ENCODE measurements at regions not wholly inside any gene's neighbourhood (a gene's known extent, or its start where the extent isn't known, plus 50 kb on each side); places are given as distances from the start of the nearest gene placed in this dataset.
A peak's percentile ranks its signal among the peaks of the same experiment; 100 is the strongest.

DNA sequence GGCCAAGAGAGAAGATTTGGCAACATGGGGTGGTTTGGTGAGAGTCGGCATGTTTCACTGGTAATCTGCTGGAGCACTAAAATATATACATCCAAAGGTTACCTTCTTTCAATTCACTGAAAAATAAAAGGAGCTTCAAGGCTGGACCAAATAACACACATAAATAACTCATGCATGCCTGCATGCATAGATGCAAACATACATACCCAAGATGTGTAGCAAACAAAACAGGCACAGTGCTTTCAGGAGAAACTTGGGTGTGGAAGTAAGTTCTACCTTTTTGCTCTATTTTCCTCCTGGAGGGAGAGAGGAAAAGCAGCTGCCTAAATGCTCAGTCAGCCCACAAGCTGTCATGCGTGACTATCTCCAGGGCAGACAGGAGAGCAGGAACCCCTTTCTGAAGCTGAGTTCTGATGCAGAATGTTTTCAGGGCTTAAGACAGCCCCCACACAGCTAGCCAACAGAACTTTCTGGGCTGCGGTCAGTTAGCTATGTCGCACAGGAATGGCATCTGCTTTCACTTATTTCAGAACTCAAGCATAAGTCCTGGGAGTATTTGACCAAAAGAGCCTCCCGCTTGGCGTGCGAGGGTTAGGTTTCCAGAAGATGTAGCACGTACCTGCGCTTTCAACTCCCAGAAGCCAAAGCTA is 166.2 kb downstream of the TOMM20 start (continued):
- no peak for TF ChIP-seq TCFL5 (CRISPR knock-in tag; conservative IDR thresholded peaks at IDR 0.05)
- TF ChIP-seq, protein P1, sequence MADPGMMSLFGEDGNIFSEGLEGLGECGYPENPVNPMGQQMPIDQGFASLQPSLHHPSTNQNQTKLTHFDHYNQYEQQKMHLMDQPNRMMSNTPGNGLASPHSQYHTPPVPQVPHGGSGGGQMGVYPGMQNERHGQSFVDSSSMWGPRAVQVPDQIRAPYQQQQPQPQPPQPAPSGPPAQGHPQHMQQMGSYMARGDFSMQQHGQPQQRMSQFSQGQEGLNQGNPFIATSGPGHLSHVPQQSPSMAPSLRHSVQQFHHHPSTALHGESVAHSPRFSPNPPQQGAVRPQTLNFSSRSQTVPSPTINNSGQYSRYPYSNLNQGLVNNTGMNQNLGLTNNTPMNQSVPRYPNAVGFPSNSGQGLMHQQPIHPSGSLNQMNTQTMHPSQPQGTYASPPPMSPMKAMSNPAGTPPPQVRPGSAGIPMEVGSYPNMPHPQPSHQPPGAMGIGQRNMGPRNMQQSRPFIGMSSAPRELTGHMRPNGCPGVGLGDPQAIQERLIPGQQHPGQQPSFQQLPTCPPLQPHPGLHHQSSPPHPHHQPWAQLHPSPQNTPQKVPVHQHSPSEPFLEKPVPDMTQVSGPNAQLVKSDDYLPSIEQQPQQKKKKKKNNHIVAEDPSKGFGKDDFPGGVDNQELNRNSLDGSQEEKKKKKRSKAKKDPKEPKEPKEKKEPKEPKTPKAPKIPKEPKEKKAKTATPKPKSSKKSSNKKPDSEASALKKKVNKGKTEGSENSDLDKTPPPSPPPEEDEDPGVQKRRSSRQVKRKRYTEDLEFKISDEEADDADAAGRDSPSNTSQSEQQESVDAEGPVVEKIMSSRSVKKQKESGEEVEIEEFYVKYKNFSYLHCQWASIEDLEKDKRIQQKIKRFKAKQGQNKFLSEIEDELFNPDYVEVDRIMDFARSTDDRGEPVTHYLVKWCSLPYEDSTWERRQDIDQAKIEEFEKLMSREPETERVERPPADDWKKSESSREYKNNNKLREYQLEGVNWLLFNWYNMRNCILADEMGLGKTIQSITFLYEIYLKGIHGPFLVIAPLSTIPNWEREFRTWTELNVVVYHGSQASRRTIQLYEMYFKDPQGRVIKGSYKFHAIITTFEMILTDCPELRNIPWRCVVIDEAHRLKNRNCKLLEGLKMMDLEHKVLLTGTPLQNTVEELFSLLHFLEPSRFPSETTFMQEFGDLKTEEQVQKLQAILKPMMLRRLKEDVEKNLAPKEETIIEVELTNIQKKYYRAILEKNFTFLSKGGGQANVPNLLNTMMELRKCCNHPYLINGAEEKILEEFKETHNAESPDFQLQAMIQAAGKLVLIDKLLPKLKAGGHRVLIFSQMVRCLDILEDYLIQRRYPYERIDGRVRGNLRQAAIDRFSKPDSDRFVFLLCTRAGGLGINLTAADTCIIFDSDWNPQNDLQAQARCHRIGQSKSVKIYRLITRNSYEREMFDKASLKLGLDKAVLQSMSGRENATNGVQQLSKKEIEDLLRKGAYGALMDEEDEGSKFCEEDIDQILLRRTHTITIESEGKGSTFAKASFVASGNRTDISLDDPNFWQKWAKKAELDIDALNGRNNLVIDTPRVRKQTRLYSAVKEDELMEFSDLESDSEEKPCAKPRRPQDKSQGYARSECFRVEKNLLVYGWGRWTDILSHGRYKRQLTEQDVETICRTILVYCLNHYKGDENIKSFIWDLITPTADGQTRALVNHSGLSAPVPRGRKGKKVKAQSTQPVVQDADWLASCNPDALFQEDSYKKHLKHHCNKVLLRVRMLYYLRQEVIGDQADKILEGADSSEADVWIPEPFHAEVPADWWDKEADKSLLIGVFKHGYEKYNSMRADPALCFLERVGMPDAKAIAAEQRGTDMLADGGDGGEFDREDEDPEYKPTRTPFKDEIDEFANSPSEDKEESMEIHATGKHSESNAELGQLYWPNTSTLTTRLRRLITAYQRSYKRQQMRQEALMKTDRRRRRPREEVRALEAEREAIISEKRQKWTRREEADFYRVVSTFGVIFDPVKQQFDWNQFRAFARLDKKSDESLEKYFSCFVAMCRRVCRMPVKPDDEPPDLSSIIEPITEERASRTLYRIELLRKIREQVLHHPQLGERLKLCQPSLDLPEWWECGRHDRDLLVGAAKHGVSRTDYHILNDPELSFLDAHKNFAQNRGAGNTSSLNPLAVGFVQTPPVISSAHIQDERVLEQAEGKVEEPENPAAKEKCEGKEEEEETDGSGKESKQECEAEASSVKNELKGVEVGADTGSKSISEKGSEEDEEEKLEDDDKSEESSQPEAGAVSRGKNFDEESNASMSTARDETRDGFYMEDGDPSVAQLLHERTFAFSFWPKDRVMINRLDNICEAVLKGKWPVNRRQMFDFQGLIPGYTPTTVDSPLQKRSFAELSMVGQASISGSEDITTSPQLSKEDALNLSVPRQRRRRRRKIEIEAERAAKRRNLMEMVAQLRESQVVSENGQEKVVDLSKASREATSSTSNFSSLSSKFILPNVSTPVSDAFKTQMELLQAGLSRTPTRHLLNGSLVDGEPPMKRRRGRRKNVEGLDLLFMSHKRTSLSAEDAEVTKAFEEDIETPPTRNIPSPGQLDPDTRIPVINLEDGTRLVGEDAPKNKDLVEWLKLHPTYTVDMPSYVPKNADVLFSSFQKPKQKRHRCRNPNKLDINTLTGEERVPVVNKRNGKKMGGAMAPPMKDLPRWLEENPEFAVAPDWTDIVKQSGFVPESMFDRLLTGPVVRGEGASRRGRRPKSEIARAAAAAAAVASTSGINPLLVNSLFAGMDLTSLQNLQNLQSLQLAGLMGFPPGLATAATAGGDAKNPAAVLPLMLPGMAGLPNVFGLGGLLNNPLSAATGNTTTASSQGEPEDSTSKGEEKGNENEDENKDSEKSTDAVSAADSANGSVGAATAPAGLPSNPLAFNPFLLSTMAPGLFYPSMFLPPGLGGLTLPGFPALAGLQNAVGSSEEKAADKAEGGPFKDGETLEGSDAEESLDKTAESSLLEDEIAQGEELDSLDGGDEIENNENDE (IDR thresholded peaks at IDR 0.05; ENCODE audit: low read depth, low read length): no peak
- TF ChIP-seq STAT5B (CRISPR knock-in tag; IDR thresholded peaks at IDR 0.05): no peak
- peak; percentile 78 for TF ChIP-seq RNF2 (IDR thresholded peaks at IDR 0.05)
- TF ChIP-seq TGIF2 (CRISPR knock-in tag; IDR thresholded peaks at IDR 0.05): no peak
- no peak for TF ChIP-seq RUNX1 (IDR thresholded peaks at IDR 0.05; ENCODE audit: low read depth)
- TF ChIP-seq, protein P2, sequence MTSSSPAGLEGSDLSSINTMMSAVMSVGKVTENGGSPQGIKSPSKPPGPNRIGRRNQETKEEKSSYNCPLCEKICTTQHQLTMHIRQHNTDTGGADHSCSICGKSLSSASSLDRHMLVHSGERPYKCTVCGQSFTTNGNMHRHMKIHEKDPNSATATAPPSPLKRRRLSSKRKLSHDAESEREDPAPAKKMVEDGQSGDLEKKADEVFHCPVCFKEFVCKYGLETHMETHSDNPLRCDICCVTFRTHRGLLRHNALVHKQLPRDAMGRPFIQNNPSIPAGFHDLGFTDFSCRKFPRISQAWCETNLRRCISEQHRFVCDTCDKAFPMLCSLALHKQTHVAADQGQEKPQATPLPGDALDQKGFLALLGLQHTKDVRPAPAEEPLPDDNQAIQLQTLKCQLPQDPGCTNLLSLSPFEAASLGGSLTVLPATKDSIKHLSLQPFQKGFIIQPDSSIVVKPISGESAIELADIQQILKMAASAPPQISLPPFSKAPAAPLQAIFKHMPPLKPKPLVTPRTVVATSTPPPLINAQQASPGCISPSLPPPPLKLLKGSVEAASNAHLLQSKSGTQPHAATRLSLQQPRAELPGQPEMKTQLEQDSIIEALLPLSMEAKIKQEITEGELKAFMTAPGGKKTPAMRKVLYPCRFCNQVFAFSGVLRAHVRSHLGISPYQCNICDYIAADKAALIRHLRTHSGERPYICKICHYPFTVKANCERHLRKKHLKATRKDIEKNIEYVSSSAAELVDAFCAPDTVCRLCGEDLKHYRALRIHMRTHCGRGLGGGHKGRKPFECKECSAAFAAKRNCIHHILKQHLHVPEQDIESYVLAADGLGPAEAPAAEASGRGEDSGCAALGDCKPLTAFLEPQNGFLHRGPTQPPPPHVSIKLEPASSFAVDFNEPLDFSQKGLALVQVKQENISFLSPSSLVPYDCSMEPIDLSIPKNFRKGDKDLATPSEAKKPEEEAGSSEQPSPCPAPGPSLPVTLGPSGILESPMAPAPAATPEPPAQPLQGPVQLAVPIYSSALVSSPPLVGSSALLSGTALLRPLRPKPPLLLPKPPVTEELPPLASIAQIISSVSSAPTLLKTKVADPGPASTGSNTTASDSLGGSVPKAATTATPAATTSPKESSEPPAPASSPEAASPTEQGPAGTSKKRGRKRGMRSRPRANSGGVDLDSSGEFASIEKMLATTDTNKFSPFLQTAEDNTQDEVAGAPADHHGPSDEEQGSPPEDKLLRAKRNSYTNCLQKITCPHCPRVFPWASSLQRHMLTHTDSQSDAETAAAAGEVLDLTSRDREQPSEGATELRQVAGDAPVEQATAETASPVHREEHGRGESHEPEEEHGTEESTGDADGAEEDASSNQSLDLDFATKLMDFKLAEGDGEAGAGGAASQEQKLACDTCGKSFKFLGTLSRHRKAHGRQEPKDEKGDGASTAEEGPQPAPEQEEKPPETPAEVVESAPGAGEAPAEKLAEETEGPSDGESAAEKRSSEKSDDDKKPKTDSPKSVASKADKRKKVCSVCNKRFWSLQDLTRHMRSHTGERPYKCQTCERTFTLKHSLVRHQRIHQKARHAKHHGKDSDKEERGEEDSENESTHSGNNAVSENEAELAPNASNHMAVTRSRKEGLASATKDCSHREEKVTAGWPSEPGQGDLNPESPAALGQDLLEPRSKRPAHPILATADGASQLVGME (CRISPR knock-in tag; IDR thresholded peaks at IDR 0.05): no peak
- no peak for TF ChIP-seq BRCA1 (IDR thresholded peaks at IDR 0.05)
- TF ChIP-seq BRCA1 (CRISPR knock-in tag; IDR thresholded peaks at IDR 0.05): no peak
- no peak for TF ChIP-seq ZNF780A (CRISPR knock-in tag; IDR thresholded peaks at IDR 0.05)

Measured in K562 (cell line).